ENCODE measurements at regions not wholly inside any gene's neighbourhood (a gene's known extent, or its start where the extent isn't known, plus 50 kb on each side); places are given as distances from the start of the nearest gene placed in this dataset.

DNA sequence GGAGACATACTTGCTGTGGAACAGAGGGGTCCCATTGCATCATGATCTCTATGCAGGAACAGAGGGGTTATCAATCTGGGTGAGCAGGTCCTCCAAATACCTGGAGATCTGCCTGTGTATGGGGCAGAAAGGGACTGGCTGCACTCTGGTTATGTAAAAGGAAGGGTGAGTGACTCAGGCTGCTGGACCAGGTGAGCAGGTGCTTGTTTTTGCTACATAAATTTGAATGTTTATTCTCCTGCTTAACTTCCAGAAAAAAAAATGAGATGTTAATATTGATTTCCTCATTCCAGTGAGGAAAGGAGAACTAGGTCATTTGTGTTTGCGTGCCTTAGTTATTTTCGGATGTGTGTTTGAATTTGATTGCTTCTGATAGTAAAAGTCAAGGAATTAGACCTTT lies 225.8 kb upstream of the TRAM1L1 start:
- H3K27ac ChIP-seq (ENCODE audit: low read depth, low read length) = no peak overlapping the region
- no peak overlapping the region for H3K4me2 ChIP-seq (ENCODE audit: low read length)
- no peak overlapping the region for H3K4me3 ChIP-seq (ENCODE audit: low read length)
- H4K20me1 ChIP-seq (ENCODE audit: control insufficient read depth, insufficient read depth, low read depth, low read length) = no peaks in the 10 kb centered on the region
- H3K4me1 ChIP-seq (ENCODE audit: control insufficient read depth, low read length) = no peaks in the 10 kb centered on the region
- no peak for TF ChIP-seq EZH2phosphoT487 (IDR thresholded peaks at IDR 0.05; ENCODE audit: borderline replicate concordance, low read length)
- TF ChIP-seq, protein P1, sequence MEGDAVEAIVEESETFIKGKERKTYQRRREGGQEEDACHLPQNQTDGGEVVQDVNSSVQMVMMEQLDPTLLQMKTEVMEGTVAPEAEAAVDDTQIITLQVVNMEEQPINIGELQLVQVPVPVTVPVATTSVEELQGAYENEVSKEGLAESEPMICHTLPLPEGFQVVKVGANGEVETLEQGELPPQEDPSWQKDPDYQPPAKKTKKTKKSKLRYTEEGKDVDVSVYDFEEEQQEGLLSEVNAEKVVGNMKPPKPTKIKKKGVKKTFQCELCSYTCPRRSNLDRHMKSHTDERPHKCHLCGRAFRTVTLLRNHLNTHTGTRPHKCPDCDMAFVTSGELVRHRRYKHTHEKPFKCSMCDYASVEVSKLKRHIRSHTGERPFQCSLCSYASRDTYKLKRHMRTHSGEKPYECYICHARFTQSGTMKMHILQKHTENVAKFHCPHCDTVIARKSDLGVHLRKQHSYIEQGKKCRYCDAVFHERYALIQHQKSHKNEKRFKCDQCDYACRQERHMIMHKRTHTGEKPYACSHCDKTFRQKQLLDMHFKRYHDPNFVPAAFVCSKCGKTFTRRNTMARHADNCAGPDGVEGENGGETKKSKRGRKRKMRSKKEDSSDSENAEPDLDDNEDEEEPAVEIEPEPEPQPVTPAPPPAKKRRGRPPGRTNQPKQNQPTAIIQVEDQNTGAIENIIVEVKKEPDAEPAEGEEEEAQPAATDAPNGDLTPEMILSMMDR (IDR thresholded peaks at IDR 0.05; ENCODE audit: low read depth, low read length, poor library complexity, severe bottlenecking) = no peak
- H3K36me3 ChIP-seq (ENCODE audit: control insufficient read depth, low read length) = no peaks in the 10 kb centered on the region
- H3F3A ChIP-seq (ENCODE audit: control insufficient read depth, insufficient read depth) = no peaks in the 10 kb centered on the region
- no peaks in the 10 kb centered on the region for H3K79me2 ChIP-seq (ENCODE audit: control insufficient read depth, low read length)
- no peaks in the 10 kb centered on the region for H3K27me3 ChIP-seq (ENCODE audit: control insufficient read depth, low read length)
- no peaks in the 10 kb centered on the region for H3K9me3 ChIP-seq (ENCODE audit: control insufficient read depth, insufficient read depth, low read length)
- H3K9me2 ChIP-seq (replicated peaks; ENCODE audit: control insufficient read depth, low read length) = no peaks in the 10 kb centered on the region

DNA sequence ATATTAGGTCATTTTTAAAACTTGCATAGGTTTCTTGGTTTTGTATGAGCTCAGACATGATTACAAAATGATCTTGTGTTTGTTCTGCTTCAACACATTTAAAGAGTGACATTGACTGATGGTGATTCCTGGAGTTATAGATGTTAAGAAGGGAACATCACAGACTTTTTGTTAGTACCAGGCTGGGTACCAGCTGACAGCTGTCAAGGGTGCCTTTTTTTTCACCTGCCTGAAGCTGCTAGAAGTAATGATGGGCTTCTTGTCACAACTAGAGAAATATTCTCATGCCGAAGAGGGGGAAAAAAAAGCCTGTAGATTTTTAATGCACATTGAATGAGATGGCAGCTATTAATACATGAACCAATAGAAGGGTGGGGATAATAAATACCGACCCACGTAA lies 226.6 kb upstream of the TRAM1L1 start:
- no peak overlapping the region for H3K4me3 ChIP-seq (ENCODE audit: low read length)
- no peaks in the 10 kb centered on the region for H3K4me1 ChIP-seq (ENCODE audit: control insufficient read depth, low read length)
- H3K27me3 ChIP-seq (ENCODE audit: control insufficient read depth, low read length) = no peaks in the 10 kb centered on the region
- no peaks in the 10 kb centered on the region for H3K9me3 ChIP-seq (ENCODE audit: control insufficient read depth, insufficient read depth, low read length)
- H3K9me2 ChIP-seq (replicated peaks; ENCODE audit: control insufficient read depth, low read length) = no peaks in the 10 kb centered on the region
- H3K79me2 ChIP-seq (ENCODE audit: control insufficient read depth, low read length) = no peaks in the 10 kb centered on the region
- no peaks in the 10 kb centered on the region for H3K36me3 ChIP-seq (ENCODE audit: control insufficient read depth, low read length)
- no peak for TF ChIP-seq EZH2phosphoT487 (IDR thresholded peaks at IDR 0.05; ENCODE audit: borderline replicate concordance, low read length)
- TF ChIP-seq, protein P1 (IDR thresholded peaks at IDR 0.05; ENCODE audit: low read depth, low read length, poor library complexity, severe bottlenecking) = no peak
- H3K27ac ChIP-seq (ENCODE audit: low read depth, low read length) = no peak overlapping the region
- H3K4me2 ChIP-seq (ENCODE audit: low read length) = no peak overlapping the region
- no peaks in the 10 kb centered on the region for H4K20me1 ChIP-seq (ENCODE audit: control insufficient read depth, insufficient read depth, low read depth, low read length)
- H3F3A ChIP-seq (ENCODE audit: control insufficient read depth, insufficient read depth) = no peaks in the 10 kb centered on the region

DNA sequence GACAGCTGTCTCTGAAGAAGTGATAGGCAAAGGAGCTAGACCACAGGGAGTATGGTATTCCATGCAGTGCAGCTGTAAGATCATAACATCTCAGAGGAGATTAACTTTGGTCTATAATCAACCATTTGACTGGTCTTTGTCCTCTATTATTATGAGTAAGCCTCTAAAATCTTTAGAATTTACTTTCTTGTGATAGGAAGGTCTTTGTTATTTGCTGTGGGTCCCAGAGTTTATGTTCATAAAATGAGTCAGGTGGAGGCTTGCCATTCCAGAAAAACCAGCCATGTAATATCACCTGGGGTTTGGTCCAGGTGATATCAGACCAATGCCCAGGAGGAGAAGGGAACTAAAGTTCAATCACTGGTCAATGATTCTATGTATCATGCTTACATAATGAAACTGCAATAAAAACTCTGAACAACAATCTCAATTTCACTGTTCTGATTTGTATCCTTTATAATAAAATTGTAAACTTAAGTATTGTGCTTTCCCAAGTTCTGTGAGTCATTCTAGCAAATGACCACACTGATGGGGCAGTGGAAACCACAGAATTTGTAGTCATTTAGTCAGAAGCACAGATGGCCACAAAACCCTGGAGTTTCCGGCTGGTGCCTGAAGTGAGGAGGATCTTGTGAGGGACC lies 239.6 kb upstream of the TRAM1L1 start:
- Histone ChIP-seq H3K4me3 (ENCODE audit: low read length) (no peak overlapping the region), H3K9me3 (ENCODE audit: control insufficient read depth, insufficient read depth, low read length) (no peaks in the 10 kb centered on the region), H3K79me2 (ENCODE audit: control insufficient read depth, low read length) (no peaks in the 10 kb centered on the region), H3K9me2 (replicated peaks; ENCODE audit: control insufficient read depth, low read length) (no peaks in the 10 kb centered on the region), H3K36me3 (ENCODE audit: control insufficient read depth, low read length) (no peaks in the 10 kb centered on the region), H4K20me1 (ENCODE audit: control insufficient read depth, insufficient read depth, low read depth, low read length) (no peaks in the 10 kb centered on the region), H3K27ac (ENCODE audit: low read depth, low read length) (no peak overlapping the region), H3K4me2 (ENCODE audit: low read length) (no peak overlapping the region), H3K4me1 (ENCODE audit: control insufficient read depth, low read length) (no peaks in the 10 kb centered on the region), H3F3A (ENCODE audit: control insufficient read depth, insufficient read depth) (no peaks in the 10 kb centered on the region), H3K27me3 (ENCODE audit: control insufficient read depth, low read length) (no peaks in the 10 kb centered on the region)
- no peak for TF ChIP-seq EZH2phosphoT487 (IDR thresholded peaks at IDR 0.05; ENCODE audit: borderline replicate concordance, low read length)
- TF ChIP-seq, protein P1 (IDR thresholded peaks at IDR 0.05; ENCODE audit: low read depth, low read length, poor library complexity, severe bottlenecking) = no peak
